SK-N-SH (cell line): ENCODE measurements at regions not wholly inside any gene's neighbourhood (a gene's known extent, or its start where the extent isn't known, plus 50 kb on each side); places are given as distances from the start of the nearest gene placed in this dataset.

ENCODE experiments used
- CTCF ChIA-PET: fragments of 300-600, 350-600 bp; formaldehyde crosslinking; extraction: SDS; loops from one replicate; lab custom pipeline; 2021; lab: Yijun Ruan, JAX
- POLR2A ChIA-PET: fragments of 350-600 bp; sonication (Branson Sonifier 250); formaldehyde crosslinking; extraction: SDS; loops from one replicate; lab custom pipeline; 2020; ENCODE audit warnings: antibody characterized with exemption, inconsistent platforms; lab: Yijun Ruan, JAX
- DNase-seq: peaks from one replicate; pipeline ENCODE4 v3.0.0; 2012
- H2AFZ ChIP-seq: fragments of 200-600 bp; sonication (generic); 2 replicates; pipeline ENCODE4 v1.8.1; 2016; ENCODE audit warnings: antibody characterized with exemption, mild to moderate bottlenecking, low read depth
- H3F3A ChIP-seq: fragments of 200-600 bp; sonication (generic); replicated peaks from 2 replicates; pipeline ENCODE3; 2016; ENCODE audit warnings: antibody characterized with exemption, mild to moderate bottlenecking; ENCODE audit not compliant: insufficient read depth
- H3K27ac ChIP-seq, 2 experiments: fragments of 200-500 bp in 1 of 2; fragments of 200-600 bp in 1 of 2; sonication (Bioruptor generic) in 1 of 2; sonication (generic), shearing (Covaris generic) in 1 of 2; 2 replicates each; pipeline versions ENCODE4 v1.5.1 to v1.6.1; 2014 to 2016; ENCODE audit warnings: low read depth in 2 of 2, inconsistent platforms in 1 of 2, low read length in 1 of 2, mild to moderate bottlenecking in 1 of 2, mixed read lengths in 1 of 2
- H3K27me3 ChIP-seq: fragments of 200-600 bp; sonication (generic), shearing (Covaris generic); 2 replicates; pipeline ENCODE4 v1.6.1; 2016; ENCODE audit warnings: mixed run types; ENCODE audit not compliant: insufficient read depth
- H3K36me3 ChIP-seq, 2 experiments: fragments of 200-500 bp in 1 of 2; fragments of 200-600 bp in 1 of 2; sonication (Bioruptor generic) in 1 of 2; sonication (generic) in 1 of 2; replicated peaks in 1 of 2; 2 replicates each; pipeline versions ENCODE3 to v1.5.1; 2014 to 2016; ENCODE audit warnings: low read length in 1 of 2, mild to moderate bottlenecking in 1 of 2; ENCODE audit not compliant: insufficient read depth in 2 of 2, control insufficient read depth in 1 of 2
- H3K4me1 ChIP-seq, 2 experiments: fragments of 200-500 bp in 1 of 2; fragments of 200-600 bp in 1 of 2; sonication (Bioruptor generic) in 1 of 2; sonication (generic), shearing (Covaris generic) in 1 of 2; 2 replicates each; pipeline versions ENCODE4 v1.5.1 to v1.6.1; 2014 to 2016; ENCODE audit warnings: low read depth in 1 of 2, low read length in 1 of 2, mixed run types in 1 of 2; ENCODE audit not compliant: insufficient read depth in 2 of 2, control insufficient read depth in 1 of 2
- H3K4me2 ChIP-seq: fragments of 200-600 bp; sonication (generic), shearing (Covaris generic); 2 replicates; pipeline ENCODE4 v1.6.1; 2017; ENCODE audit warnings: mixed run types
- H3K4me3 ChIP-seq, 2 experiments: fragments of 200-500 bp in 1 of 2; fragments of 200-600 bp in 1 of 2; sonication (Bioruptor generic) in 1 of 2; sonication (generic), shearing (Covaris generic) in 1 of 2; 2 replicates each; pipeline versions ENCODE4 v1.5.1 to v1.8.1; 2014 to 2016; ENCODE audit warnings: low read depth in 2 of 2, inconsistent platforms in 1 of 2, low read length in 1 of 2, mild to moderate bottlenecking in 1 of 2, mixed read lengths in 1 of 2, moderate library complexity in 1 of 2
- H3K79me2 ChIP-seq: fragments of 200-600 bp; sonication (generic); 2 replicates; pipeline ENCODE4 v1.8.1; 2017; ENCODE audit warnings: mild to moderate bottlenecking; ENCODE audit not compliant: insufficient read depth
- H3K9ac ChIP-seq: fragments of 200-600 bp; sonication (generic); 2 replicates; pipeline ENCODE4 v1.6.1; 2017; ENCODE audit warnings: mixed run types
- H3K9me2 ChIP-seq: fragments of 200-600 bp; sonication (generic); 2 replicates; pipeline ENCODE4 v1.6.1; 2017; ENCODE audit warnings: mixed run types
- H3K9me3 ChIP-seq: fragments of 200-600 bp; sonication (generic); 2 replicates; pipeline ENCODE4 v1.6.1; 2017; ENCODE audit warnings: mixed run types, mild to moderate bottlenecking, moderate library complexity
- H4K20me1 ChIP-seq: fragments of 200-600 bp; sonication (generic); 2 replicates; pipeline ENCODE4 v1.6.1; 2017; ENCODE audit warnings: mild to moderate bottlenecking, mixed run types; ENCODE audit not compliant: insufficient read depth
- ELF1 ChIP-seq: IDR thresholded peaks from 2 replicates; pipeline ENCODE4 v1.4.0; 2012
- EP300 ChIP-seq, 2 experiments: IDR thresholded peaks; 2 replicates each; pipeline versions ENCODE4 v1.4.0 to v1.6.1; 2012; ENCODE audit warnings: borderline replicate concordance in 1 of 2, low read depth in 1 of 2, low read length in 1 of 2
- EZH2phosphoT487 ChIP-seq: fragments of 200-600 bp; sonication (generic); IDR thresholded peaks from 2 replicates; pipeline ENCODE4 v1.6.1; 2017; ENCODE audit warnings: low read depth, mixed run types, mild to moderate bottlenecking, antibody characterized with exemption, moderate library complexity, borderline replicate concordance
- FOSL2 ChIP-seq: IDR thresholded peaks from 2 replicates; pipeline ENCODE4 v1.4.0; 2012; ENCODE audit warnings: low read depth, mild to moderate bottlenecking, moderate library complexity, borderline replicate concordance
- GABPA ChIP-seq: IDR thresholded peaks from 2 replicates; pipeline ENCODE4 v1.4.0; 2012; ENCODE audit warnings: low read depth, mild to moderate bottlenecking
- GATA2 ChIP-seq: sonication (generic); formaldehyde crosslinking; IDR thresholded peaks from 2 replicates; pipeline ENCODE4 v1.5.0; 2020; ENCODE audit warnings: mild to moderate bottlenecking, missing genetic modification reagents
- JUND ChIP-seq: IDR thresholded peaks from 2 replicates; pipeline ENCODE4 v1.4.0; 2012
- NRF1 ChIP-seq: IDR thresholded peaks from 2 replicates; pipeline ENCODE4 v1.6.1; 2012; ENCODE audit warnings: low read depth, mild to moderate bottlenecking, low read length
- POLR2AphosphoS5 ChIP-seq: IDR thresholded peaks from 2 replicates; pipeline ENCODE4 v1.6.1; 2012; ENCODE audit warnings: low read depth, low read length
- RXRA ChIP-seq: IDR thresholded peaks from 2 replicates; pipeline ENCODE4 v1.4.0; 2012; ENCODE audit warnings: low read depth, mild to moderate bottlenecking, borderline replicate concordance
- SIN3A ChIP-seq: IDR thresholded peaks from 2 replicates; pipeline ENCODE4 v1.6.1; 2012; ENCODE audit warnings: low read depth, mild to moderate bottlenecking, low read length, moderate library complexity, borderline replicate concordance
- SMC3 ChIP-seq: IDR thresholded peaks from 2 replicates; pipeline ENCODE4 v1.6.1; 2012; ENCODE audit warnings: low read depth, low read length, improper control_type of control experiment
- TCF12 ChIP-seq: IDR thresholded peaks from 2 replicates; pipeline ENCODE4 v1.4.0; 2012
- TEAD4 ChIP-seq: IDR thresholded peaks from 2 replicates; pipeline ENCODE4 v1.4.0; 2012; ENCODE audit warnings: mild to moderate bottlenecking, borderline replicate concordance; ENCODE audit not compliant: insufficient read depth
- WGBS: methylation state at CpG from one replicate; pipeline ENCODE4 v1.1.6; 2017; ENCODE audit warnings: low lambda C conversion rate; 5-methylcytosine and 5-hydroxymethylcytosine counted together
- TF ChIP-seq, protein P1 (sequence below): IDR thresholded peaks from 2 replicates; pipeline ENCODE4 v1.6.1; 2012; ENCODE audit warnings: mild to moderate bottlenecking, low read depth, low read length, moderate library complexity
- TF ChIP-seq, protein P2 (sequence below): fragments of 150-350 bp; IDR thresholded peaks from 2 replicates; pipeline ENCODE4 v1.6.1; 2016; ENCODE audit warnings: mild to moderate bottlenecking, low read depth, low read length
- TF ChIP-seq, protein P3 (sequence below): IDR thresholded peaks from 2 replicates; pipeline ENCODE4 v1.4.0; 2012; ENCODE audit warnings: low read depth
- TF ChIP-seq, protein P4 (sequence below): IDR thresholded peaks from 2 replicates; pipeline ENCODE4 v1.4.0; 2012; ENCODE audit warnings: low read depth, borderline replicate concordance

DNA sequence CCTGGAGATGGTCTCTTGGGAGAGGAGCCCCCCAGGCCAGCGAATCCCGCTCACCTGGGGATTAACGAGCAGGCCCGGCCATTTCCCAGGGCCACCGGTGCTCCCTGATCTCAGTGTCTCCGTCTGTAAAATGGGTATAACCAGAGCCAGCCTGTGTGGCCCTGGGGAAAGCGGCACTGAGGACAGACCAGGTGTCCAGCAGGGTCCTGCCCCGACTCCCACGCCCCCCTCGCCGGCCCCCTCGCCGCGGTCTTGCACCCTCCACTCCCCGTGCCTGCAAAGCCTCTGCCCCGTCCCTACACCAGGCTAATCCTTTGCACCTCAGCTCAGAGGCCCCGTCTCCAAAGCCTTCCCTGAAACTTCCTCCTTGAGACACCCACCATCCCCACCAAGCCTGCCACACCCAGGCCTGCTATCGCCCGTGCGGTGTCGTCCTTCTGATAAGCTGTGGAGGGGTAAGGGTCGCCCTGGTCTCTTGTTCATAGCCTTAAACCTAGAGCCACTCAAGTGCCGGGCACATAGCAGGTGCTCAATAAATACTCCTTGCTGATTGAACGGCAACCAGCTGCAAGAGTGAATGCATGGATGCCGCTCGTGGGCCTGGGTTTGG lies 259.1 kb downstream of the C16orf95 start (continued):
- TF ChIP-seq, protein P1, sequence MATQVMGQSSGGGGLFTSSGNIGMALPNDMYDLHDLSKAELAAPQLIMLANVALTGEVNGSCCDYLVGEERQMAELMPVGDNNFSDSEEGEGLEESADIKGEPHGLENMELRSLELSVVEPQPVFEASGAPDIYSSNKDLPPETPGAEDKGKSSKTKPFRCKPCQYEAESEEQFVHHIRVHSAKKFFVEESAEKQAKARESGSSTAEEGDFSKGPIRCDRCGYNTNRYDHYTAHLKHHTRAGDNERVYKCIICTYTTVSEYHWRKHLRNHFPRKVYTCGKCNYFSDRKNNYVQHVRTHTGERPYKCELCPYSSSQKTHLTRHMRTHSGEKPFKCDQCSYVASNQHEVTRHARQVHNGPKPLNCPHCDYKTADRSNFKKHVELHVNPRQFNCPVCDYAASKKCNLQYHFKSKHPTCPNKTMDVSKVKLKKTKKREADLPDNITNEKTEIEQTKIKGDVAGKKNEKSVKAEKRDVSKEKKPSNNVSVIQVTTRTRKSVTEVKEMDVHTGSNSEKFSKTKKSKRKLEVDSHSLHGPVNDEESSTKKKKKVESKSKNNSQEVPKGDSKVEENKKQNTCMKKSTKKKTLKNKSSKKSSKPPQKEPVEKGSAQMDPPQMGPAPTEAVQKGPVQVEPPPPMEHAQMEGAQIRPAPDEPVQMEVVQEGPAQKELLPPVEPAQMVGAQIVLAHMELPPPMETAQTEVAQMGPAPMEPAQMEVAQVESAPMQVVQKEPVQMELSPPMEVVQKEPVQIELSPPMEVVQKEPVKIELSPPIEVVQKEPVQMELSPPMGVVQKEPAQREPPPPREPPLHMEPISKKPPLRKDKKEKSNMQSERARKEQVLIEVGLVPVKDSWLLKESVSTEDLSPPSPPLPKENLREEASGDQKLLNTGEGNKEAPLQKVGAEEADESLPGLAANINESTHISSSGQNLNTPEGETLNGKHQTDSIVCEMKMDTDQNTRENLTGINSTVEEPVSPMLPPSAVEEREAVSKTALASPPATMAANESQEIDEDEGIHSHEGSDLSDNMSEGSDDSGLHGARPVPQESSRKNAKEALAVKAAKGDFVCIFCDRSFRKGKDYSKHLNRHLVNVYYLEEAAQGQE: no peak
- TF ChIP-seq, protein P2, sequence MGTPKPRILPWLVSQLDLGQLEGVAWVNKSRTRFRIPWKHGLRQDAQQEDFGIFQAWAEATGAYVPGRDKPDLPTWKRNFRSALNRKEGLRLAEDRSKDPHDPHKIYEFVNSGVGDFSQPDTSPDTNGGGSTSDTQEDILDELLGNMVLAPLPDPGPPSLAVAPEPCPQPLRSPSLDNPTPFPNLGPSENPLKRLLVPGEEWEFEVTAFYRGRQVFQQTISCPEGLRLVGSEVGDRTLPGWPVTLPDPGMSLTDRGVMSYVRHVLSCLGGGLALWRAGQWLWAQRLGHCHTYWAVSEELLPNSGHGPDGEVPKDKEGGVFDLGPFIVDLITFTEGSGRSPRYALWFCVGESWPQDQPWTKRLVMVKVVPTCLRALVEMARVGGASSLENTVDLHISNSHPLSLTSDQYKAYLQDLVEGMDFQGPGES: no peak
- no peak for TF ChIP-seq EZH2phosphoT487
- TF ChIP-seq FOSL2: no peak
- no peak for TF ChIP-seq POLR2AphosphoS5
- TF ChIP-seq NRF1: no peak
- no peak for TF ChIP-seq JUND
- TF ChIP-seq, protein P3, sequence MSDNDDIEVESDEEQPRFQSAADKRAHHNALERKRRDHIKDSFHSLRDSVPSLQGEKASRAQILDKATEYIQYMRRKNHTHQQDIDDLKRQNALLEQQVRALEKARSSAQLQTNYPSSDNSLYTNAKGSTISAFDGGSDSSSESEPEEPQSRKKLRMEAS: no peak
- no peak for TF ChIP-seq GABPA
- TF ChIP-seq, protein P4, sequence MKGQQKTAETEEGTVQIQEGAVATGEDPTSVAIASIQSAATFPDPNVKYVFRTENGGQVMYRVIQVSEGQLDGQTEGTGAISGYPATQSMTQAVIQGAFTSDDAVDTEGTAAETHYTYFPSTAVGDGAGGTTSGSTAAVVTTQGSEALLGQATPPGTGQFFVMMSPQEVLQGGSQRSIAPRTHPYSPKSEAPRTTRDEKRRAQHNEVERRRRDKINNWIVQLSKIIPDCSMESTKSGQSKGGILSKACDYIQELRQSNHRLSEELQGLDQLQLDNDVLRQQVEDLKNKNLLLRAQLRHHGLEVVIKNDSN: no peak
- TF ChIP-seq RXRA: no peak

DNA sequence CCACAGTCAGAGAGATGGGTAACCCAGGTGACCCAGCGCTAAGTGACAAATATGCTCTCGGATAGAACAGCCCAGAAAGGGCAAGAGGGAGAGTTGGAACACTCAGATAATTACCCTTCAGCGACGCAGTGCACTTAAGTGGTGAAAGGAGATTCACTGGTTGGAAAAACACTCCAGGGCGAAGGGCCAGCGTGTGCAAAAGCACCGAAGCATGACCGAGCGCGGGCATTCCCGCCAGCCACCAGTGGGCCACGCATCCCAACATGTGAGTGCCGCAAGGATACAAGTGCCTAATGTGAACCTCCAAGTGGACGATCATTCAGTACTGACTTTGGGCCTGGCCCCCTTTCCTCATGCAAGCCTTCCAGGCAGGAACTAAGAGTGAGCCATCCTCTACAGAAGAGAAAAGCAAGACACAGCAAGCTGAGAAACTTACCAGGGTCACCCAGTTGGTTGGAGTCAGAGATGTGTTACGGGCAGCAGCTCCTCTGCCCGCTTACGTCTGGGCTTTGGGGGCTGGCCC lies 258.4 kb downstream of the C16orf95 start:
- POLR2A ChIA-PET: no interaction called here
- no peak overlapping the region for H3K4me3 ChIP-seq
- CTCF ChIA-PET: no interaction called here
- H3K4me2 ChIP-seq: no peak overlapping the region
- H3K79me2 ChIP-seq: no peaks in the 10 kb centered on the region
- H3K4me1 ChIP-seq: no peaks in the 10 kb centered on the region
- no peak overlapping the region for H3K27ac ChIP-seq
- no peaks in the 10 kb centered on the region for H3K9me2 ChIP-seq
- no peaks in the 10 kb centered on the region for H4K20me1 ChIP-seq
- DNase-seq: no peak
- no peaks in the 10 kb centered on the region for H3K36me3 ChIP-seq
- WGBS: 63% methylated on average over 15 of the region's 17 CpGs
- peaks cover 67% of the 10 kb centered on the region; the same call in 1 of the 2 replicates for H3K27me3 ChIP-seq
- no peak overlapping the region for H2AFZ ChIP-seq
- no peak overlapping the region for H3K9ac ChIP-seq
- H3K9me3 ChIP-seq: no peaks in the 10 kb centered on the region
- H3F3A ChIP-seq: peaks cover 5% of the 10 kb centered on the region
- TF ChIP-seq TCF12 (no peak), SMC3 (no peak), POLR2AphosphoS5 (no peak), GATA2 (CRISPR knock-in tag) (no peak), TEAD4 (no peak), SIN3A (no peak), EP300 (IDR thresholded peaks at IDR 0.05; ENCODE audit: borderline replicate concordance in 1 of 2, low read depth in 1 of 2, low read length in 1 of 2) (no peak), GABPA (no peak), RXRA (no peak), ELF1 (no peak), JUND (no peak), FOSL2 (no peak)
- TF ChIP-seq, protein P4: no peak
- TF ChIP-seq, protein P1: no peak
